OCI-LY7 (cell line): ENCODE measurements at regions not wholly inside any gene's neighbourhood (a gene's known extent, or its start where the extent isn't known, plus 50 kb on each side); places are given as distances from the start of the nearest gene placed in this dataset.

ENCODE experiments used
- EZH2phosphoT487 ChIP-seq: fragments of 200-600 bp; sonication (generic); IDR thresholded peaks from 2 replicates; pipeline ENCODE4 v1.6.1; 2018; ENCODE audit warnings: low read depth, borderline replicate concordance, mild to moderate bottlenecking, mixed run types, antibody characterized with exemption, low read length, moderate library complexity, mixed read lengths
- TF ChIP-seq, protein P1 (sequence below): fragments of 200-600 bp; sonication (generic); conservative IDR thresholded peaks from 2 replicates; pipeline ENCODE4 v1.5.1; 2014; ENCODE audit warnings: mild to moderate bottlenecking, antibody characterized with exemption, low read length, moderate library complexity, mixed read lengths

- TF ChIP-seq, protein P1, sequence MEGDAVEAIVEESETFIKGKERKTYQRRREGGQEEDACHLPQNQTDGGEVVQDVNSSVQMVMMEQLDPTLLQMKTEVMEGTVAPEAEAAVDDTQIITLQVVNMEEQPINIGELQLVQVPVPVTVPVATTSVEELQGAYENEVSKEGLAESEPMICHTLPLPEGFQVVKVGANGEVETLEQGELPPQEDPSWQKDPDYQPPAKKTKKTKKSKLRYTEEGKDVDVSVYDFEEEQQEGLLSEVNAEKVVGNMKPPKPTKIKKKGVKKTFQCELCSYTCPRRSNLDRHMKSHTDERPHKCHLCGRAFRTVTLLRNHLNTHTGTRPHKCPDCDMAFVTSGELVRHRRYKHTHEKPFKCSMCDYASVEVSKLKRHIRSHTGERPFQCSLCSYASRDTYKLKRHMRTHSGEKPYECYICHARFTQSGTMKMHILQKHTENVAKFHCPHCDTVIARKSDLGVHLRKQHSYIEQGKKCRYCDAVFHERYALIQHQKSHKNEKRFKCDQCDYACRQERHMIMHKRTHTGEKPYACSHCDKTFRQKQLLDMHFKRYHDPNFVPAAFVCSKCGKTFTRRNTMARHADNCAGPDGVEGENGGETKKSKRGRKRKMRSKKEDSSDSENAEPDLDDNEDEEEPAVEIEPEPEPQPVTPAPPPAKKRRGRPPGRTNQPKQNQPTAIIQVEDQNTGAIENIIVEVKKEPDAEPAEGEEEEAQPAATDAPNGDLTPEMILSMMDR: no peak
- TF ChIP-seq EZH2phosphoT487: no peak
These were observed 102.3 kb upstream of the SYN3 start for GRCh38 chr22:33160525-33160924.
